ENCODE measurements at regions not wholly inside any gene's neighbourhood (a gene's known extent, or its start where the extent isn't known, plus 50 kb on each side); places are given as distances from the start of the nearest gene placed in this dataset.

GRCh38 chr11:40045312-40045711, 1414.1 kb downstream of the LRRC4C start:
- Mint-ChIP-seq H3K4me3 (no peak overlapping the region), H3K27ac (no peak overlapping the region), H3K36me3 (ENCODE audit: low read depth) (peaks cover 4% of the 10 kb centered on the region), H3K4me1 (peaks cover 1% of the 10 kb centered on the region), H3K27me3 (ENCODE audit: insufficient read depth) (no peaks in the 10 kb centered on the region), H3K9me3 (peaks cover 17% of the 10 kb centered on the region)
- WGBS, 2 experiments (ENCODE audit: insufficient coverage in 1 of 2, insufficient read length in 1 of 2) = 88 to 98% methylated on average over 1 to 3 of the region's 3 CpGs
- TF ChIP-seq CTCF (conservative IDR thresholded peaks at IDR 0.05) = no peak
- Histone ChIP-seq H3K4me1 (ENCODE audit: control insufficient read depth, insufficient read depth, low read length) (no peaks in the 10 kb centered on the region), H3K27me3 (ENCODE audit: control insufficient read depth, insufficient read depth, low read length, poor library complexity, severe bottlenecking) (no peaks in the 10 kb centered on the region), H3K4me3 (ENCODE audit: low read length) (no peak overlapping the region), H3K9ac (ENCODE audit: extremely low read depth, low read length, poor library complexity, severe bottlenecking) (no peak overlapping the region), H3K9me3 (ENCODE audit: control insufficient read depth, low read length) (peaks cover 28% of the 10 kb centered on the region), H3K27ac (ENCODE audit: low read depth, low read length) (no peak overlapping the region), H3K36me3 (ENCODE audit: control insufficient read depth, insufficient read depth, low read length) (no peaks in the 10 kb centered on the region)
- no peak for DNase-seq

GRCh38 chr11:40037005-40037404, 1422.4 kb downstream of the LRRC4C start:
- peaks cover 16% of the 10 kb centered on the region for H3K36me3 Mint-ChIP-seq (ENCODE audit: low read depth)
- H3K36me3 ChIP-seq (ENCODE audit: control insufficient read depth, insufficient read depth, low read length) = no peaks in the 10 kb centered on the region
- H3K27ac Mint-ChIP-seq = no peak overlapping the region
- WGBS, 2 experiments (ENCODE audit: insufficient coverage in 1 of 2, insufficient read length in 1 of 2) = 43 to 84% methylated on average over 1 to 2 of the region's 2 CpGs
- H3K9ac ChIP-seq (ENCODE audit: extremely low read depth, low read length, poor library complexity, severe bottlenecking) = no peak overlapping the region
- H3K27me3 Mint-ChIP-seq (ENCODE audit: insufficient read depth) = no peaks in the 10 kb centered on the region
- H3K4me1 ChIP-seq (ENCODE audit: control insufficient read depth, insufficient read depth, low read length) = no peaks in the 10 kb centered on the region
- peaks cover 58% of the 10 kb centered on the region for H3K9me3 ChIP-seq (ENCODE audit: control insufficient read depth, low read length)
- peaks cover 44% of the 10 kb centered on the region for H3K9me3 Mint-ChIP-seq
- H3K27me3 ChIP-seq (ENCODE audit: control insufficient read depth, insufficient read depth, low read length, poor library complexity, severe bottlenecking) = no peaks in the 10 kb centered on the region
- H3K4me3 ChIP-seq (ENCODE audit: low read length) = peak overlapping the region; percentile 70
- DNase-seq = no peak
- no peak overlapping the region for H3K4me3 Mint-ChIP-seq
- peaks cover 15% of the 10 kb centered on the region for H3K4me1 Mint-ChIP-seq
- TF ChIP-seq CTCF (conservative IDR thresholded peaks at IDR 0.05) = no peak
- no peak overlapping the region for H3K27ac ChIP-seq (ENCODE audit: low read depth, low read length)

GRCh38 chr11:40032331-40032730, 1427.1 kb downstream of the LRRC4C start:
- no peak for TF ChIP-seq CTCF (conservative IDR thresholded peaks at IDR 0.05)
- peaks cover 53% of the 10 kb centered on the region for H3K9me3 ChIP-seq (ENCODE audit: control insufficient read depth, low read length)
- peak overlapping the region; percentile 67 for H3K4me3 ChIP-seq (ENCODE audit: low read length)
- no peak overlapping the region for H3K27ac ChIP-seq (ENCODE audit: low read depth, low read length)
- H3K27me3 ChIP-seq (ENCODE audit: control insufficient read depth, insufficient read depth, low read length, poor library complexity, severe bottlenecking) = no peaks in the 10 kb centered on the region
- H3K9ac ChIP-seq (ENCODE audit: extremely low read depth, low read length, poor library complexity, severe bottlenecking) = no peak overlapping the region
- no peak overlapping the region for H3K27ac Mint-ChIP-seq
- peaks cover 27% of the 10 kb centered on the region for H3K4me1 Mint-ChIP-seq
- H3K36me3 ChIP-seq (ENCODE audit: control insufficient read depth, insufficient read depth, low read length) = no peaks in the 10 kb centered on the region
- peaks cover 16% of the 10 kb centered on the region for H3K36me3 Mint-ChIP-seq (ENCODE audit: low read depth)
- H3K9me3 Mint-ChIP-seq = peaks cover 42% of the 10 kb centered on the region
- no peaks in the 10 kb centered on the region for H3K27me3 Mint-ChIP-seq (ENCODE audit: insufficient read depth)
- DNase-seq = no peak
- no peaks in the 10 kb centered on the region for H3K4me1 ChIP-seq (ENCODE audit: control insufficient read depth, insufficient read depth, low read length)
- H3K4me3 Mint-ChIP-seq = no peak overlapping the region
- 80 to 93% methylated on average over 1 to 3 of the region's 3 CpGs for WGBS, 2 experiments (ENCODE audit: insufficient coverage in 1 of 2, insufficient read length in 1 of 2)

All from endodermal cell (in vitro differentiated cells).